Midbrain (tissue), 1 donor: ENCODE measurements at regions not wholly inside any gene's neighbourhood (a gene's known extent, or its start where the extent isn't known, plus 50 kb on each side); places are given as distances from the start of the nearest gene placed in this dataset.
"Not testable (repeated sequence)": the region's sequence is repeated elsewhere in the genome, so short reads cannot be mapped to it uniquely, and the experiment has no call there.

Experiments used
- DNase-seq: peaks from one replicate; lab custom pipeline; 2025; lab: John Stamatoyannopoulos, UW

DNA sequence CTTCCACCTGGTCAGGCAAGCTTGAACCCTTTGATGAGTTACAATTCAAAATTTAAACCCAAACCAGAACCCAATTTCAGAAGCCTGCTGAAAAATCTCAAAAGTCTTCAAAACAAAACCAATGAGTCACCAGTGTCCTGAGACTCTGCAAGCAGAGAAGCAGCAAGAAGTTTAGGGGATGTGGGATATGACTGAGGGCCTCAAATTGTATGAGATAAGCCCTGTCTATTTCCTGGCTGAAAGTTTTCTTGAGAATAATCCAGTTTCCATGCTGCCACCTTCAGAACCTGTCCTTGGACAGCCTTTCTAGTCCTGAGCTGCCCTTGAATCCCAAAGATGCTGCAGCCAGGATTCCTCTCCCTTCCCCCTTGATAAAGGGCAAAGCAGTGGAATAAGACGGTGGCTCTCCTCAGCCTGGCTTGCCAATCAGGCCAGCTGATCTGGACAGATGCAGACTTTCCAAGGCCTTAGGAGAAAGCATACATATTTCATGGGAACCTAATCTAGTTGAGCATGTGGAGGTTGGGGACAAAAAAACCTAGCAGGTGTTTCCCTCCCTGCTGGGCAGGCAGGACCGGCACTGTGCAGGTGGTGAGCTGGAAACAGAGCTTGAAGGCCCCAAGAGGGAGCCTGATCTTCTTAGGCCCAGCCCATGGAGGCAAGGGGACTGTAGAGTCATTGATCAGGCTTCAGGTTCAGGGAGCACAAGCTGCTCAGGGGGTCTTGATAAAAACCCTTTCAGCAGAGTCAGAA lies 278.0 kb upstream of the MGAT5 start:
- no peak for DNase-seq

DNA sequence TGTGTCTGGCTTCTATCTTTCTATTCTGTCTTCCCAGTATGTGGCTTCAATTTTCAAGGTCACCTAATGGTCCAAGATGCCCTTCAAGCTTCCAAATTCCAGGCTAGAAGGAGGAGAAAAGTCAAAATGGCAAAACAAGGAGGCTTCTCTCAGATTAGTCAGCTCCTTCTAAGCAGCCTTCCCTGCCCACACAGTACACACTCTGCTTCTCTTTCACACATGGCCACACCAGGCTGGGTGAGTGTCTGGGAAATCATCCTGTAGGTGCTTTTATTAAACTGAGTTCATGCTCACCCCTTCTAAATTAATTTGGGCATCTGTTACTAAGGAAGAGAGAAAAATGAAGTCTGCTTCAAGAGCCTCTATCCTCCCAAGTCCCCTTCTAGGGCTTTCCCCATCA lies 277.2 kb upstream of the MGAT5 start:
- no peak for DNase-seq

DNA sequence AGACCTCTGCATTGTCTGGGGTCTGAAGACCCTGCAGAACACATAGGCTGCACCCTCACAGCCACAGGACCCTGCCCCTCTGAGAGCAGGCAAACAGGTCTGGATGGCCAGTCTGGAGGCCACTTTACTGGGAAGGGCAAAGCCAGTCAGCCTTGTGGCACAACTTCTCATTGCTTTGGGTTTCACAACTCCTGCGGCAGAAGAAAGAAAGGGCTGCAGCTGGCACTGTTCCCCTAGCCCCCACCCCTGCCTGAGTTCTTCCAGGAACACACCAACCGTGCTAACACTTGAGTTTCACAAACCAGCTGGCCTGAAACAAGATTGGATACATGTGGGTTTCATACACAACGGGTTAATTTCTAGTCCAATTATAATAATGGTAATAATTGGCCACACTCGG lies 276.5 kb upstream of the MGAT5 start:
- DNase-seq, result peak; percentile 12

DNA sequence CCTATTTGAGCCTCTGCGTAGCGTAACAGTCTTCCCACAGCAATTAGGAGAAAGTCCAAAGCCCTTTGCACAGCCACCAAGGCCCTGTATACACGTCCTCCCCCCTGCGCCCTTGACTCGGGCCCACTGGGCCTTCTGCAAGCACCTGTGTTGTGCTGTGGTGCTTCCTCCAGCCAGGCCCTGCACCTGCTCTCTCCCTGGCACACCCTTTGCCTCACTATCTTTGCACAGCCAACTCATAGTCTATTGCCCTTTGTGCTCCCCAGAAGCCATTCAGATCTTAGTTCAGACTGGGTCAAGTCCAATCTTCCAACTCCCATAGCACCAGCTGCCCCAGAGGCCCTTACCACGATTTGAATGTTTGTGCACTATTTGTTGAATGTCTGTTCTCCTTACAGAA lies 271.6 kb upstream of the MGAT5 start:
- DNase-seq, result no peak

DNA sequence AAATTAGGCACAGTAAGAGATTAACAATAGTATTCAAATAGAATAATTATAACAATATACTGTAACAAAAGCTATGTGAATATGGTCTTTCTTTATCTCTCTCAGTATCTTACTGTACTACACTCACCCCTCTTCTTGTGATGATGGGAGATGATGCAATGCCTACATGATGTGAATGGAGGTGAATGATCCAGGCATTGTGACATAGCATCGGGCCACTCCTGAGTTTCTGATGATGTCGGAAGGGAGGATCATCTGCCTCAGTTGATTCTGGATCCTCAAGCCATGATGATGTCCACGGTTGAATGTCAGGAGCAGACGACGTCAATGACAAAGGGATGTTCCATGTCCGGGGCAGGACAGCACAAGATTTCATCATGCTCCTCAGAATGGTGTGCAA lies 268.3 kb upstream of the MGAT5 start:
- no peak for DNase-seq

DNA sequence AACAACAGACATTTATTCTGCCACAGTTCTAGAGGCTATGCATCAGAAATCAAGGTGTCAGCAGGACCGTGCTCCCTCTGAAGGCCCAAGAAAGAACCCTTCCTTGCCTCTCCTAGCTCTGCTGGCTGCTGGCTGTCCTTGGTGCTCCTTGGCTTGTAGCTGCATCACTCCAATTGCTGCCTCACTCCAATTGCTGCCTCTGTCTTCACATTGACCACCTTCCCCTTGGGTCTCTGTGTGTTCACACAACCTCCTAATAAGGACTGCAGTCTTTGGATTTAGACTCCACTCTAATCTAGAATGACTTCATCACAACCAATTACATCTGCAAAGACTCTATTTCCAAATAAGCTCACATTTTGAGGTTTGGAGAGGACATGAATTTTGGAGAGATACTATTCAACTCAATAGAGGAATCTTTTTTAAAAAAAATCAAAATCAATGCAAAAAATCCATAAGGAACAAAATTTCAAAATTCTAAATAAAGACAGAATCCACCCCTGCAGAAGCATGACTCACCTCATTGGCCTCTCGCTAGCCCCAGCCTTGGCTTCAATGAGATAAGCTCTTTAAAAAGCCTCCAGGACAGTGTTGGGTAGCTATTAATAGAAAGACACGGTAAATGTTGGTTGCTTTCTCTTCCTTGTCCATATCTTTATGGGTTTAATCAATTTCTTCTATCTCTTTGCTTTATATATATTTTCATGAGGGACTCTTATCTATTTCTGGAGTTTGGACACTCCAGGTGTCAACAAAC lies 267.6 kb upstream of the MGAT5 start:
- DNase-seq, result no peak

DNA sequence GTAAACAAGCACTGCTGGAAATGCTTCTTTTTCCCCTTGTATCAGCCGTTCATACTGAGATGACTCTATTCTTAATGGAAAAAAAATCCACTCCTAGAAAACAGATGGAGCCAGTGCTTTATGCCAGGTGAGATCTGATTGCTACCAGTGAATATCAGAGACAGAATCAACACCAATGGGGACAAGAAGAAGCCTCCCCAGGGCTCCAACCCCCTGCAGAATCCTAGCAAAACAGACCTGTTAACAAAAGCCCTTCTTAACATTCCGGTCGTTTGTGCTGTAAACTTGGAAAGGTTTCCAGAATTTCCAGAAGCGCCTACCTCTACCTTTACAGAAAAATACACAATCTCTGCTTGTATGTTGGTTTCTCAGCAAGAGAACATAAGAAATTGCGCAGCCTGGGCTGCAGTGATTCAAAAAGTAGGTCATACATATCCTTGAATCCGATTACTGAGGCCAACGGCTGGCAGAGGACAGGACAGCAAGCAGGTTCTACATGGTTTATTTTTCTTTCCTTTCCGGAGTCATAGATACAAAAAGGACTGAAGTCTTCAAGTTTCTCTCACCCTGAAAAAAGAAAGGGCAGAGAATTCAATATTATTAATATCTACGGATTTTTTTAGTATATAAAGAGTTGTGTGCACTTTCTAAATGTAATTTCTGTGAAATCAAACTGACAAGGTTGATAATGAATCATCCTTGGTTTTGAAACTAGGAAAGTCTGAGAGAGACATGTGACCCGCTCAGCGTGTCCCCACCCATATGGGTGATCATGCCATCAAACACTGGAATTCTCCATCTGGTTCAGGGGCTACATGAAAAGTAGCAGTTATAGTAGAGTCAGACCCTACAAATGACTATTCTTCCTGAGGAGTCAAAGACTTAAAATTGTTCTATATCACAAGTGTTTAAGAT lies 266.7 kb upstream of the MGAT5 start:
- no peak for DNase-seq

DNA sequence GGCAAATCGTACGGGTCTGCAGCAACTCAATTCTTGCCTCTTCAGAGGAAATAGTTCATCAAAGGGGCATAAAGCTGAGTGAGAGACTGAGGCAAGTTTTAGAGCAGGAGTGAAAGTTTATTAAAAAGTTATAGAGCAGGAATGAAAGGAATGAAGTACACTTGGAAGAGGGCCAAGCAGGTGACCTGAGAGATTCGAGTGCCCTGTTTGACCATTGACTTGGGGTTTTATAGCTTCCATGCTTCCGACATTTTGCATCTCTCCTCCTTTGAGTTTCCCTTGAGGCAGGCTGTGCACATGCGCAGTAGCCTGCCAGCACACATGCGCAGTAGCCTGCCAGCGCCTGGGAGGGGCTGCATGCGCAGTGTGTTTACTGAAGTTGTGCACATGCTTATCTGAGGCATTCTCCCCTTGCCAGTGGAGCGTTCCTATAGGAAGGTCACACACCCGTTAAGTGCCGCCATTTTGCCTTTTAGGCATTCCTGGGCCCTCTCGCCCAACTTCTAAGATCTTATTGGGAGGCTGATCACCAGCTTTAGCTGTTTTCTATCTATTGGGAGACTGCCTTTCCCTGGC lies 265.5 kb upstream of the MGAT5 start:
- DNase-seq, result no peak

DNA sequence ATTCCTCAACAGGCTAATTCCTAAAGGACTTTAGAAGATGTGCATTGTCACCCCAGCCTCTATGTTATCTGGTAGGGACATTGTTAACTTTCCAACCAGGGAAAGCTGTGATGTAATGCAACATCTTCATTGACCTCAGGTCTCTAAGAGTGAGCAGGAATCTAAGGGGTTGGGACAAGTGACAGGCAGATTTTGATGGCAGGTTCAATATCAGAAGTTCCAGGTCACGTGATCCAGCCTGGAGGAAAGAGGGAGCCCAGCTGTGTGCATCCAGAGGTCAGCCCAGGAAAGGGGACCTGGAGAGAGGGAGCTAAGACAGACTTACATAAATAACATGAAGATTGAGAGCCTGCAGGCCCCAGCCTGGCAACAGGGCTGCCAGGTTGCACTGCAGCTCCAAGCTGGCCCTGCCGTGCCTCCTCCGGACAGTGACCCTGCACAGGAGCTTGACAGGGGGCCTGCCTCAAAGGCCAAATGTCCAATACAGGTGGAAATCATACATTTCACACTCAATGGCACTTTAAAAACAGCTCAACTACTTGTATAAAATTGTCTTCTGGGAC lies 262.2 kb upstream of the MGAT5 start:
- no peak for DNase-seq

DNA sequence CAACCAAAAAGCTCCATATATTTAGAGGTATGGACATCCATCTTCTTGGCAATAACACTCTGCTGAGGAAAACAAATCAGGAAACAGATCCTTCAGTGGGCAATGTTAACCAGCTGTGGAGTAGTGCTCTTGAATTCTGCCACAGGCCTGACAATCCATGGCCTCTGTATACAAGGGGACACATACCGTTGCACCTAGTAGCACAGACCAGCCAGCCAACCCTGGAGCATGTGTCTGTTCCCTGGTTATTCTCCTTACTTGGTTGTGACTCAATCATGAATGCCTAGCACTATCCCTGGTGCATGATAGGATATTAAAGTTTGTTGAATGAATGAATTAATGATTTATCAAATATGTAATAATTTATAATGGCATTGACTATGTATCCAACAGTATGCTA lies 261.4 kb upstream of the MGAT5 start:
- no peak for DNase-seq

DNA sequence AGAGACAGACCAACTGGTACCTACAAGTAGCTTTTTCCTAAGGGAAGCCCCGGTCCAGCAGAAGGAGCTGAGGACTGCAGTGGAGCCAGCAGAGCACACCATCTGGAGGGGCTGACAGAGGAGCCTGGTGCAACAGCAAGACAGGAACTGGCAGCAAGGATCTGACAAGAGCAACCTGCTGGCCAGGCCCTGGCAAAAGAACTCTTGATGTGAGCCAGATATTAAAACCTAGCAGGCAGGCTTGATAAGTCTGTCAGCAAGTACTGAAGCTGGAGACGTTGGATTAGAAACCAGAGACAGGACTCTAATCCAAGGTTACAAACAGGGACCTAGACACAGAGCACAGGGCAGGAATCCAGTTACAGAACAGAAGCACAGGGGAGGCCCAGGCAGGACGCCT lies 260.7 kb upstream of the MGAT5 start:
- DNase-seq, result no peak

DNA sequence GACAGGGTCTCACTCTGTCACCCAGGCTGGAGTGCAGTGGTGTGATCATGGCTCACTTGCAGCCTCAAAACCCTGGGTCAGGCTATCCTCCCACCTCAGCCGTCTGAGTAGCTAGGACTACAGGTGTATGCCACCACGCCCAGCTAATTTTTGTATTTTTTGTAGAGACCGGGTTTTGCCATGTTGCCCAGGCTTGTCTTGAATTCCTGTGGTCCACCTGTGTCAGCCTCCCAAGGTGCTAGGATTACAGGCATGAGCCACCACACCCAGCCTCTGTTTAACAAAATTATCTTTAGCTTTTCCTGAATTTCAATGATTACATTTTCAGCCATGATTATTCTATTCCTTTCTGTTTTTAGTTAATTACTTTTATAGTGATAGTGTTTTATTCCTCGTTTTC lies 255.1 kb upstream of the MGAT5 start:
- not testable (repeated sequence) for DNase-seq

DNA sequence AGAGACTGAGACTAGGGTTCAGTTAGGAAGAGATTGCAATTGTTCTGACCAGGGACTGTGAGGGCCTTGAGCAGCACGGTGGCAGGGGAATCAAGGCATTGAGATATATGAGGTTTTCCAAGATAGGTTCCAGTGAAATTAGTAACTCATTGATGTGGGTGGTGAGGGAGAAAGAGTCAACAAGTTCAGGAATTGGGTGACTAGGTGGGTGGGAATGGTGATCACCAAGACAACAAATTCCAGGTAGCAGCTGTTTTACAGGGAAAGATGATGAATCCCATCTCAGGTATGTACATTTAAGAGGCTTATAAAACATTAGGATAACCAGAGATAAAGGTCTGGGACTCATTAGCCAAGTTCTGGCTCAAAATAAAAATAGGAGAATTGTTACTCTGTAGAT lies 251.5 kb upstream of the MGAT5 start:
- no peak for DNase-seq

DNA sequence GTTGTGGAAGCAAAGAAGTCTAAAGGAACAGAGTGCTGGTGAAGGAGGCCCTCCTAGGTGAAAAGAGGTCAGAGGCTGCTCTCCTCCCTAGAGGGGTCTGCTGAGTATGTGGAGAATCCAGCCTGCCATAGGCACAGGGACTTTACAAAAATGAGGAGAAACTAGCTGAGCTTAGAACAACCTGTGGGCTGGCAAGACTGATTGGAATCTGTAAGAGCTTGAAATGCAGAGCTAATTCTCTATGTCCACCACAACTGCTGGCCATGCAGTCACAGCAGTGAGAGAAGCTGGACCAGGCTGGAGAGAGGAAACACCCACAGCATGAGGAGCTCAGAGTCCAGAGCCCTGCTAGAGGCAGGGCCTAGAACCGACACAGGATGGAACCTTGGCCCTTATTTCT lies 251.0 kb upstream of the MGAT5 start:
- no peak for DNase-seq

DNA sequence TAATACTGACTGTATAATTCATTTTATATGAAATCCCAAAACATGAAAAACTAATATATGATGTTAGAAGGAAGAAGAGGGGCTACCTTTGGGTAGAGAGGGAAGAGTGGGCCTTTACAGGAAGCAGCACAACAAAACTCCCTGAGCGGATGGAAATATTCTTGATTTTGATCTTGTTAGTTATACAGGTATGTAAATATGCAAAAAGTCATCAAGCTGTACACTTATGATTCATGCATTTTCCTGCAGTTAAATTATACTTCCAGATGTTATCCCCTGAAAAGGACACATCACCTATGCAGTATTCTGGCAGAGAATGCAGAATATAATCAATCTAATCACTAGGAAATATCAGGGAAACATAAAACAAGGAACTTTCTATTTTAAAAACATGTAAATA lies 249.4 kb upstream of the MGAT5 start:
- DNase-seq, result no peak

DNA sequence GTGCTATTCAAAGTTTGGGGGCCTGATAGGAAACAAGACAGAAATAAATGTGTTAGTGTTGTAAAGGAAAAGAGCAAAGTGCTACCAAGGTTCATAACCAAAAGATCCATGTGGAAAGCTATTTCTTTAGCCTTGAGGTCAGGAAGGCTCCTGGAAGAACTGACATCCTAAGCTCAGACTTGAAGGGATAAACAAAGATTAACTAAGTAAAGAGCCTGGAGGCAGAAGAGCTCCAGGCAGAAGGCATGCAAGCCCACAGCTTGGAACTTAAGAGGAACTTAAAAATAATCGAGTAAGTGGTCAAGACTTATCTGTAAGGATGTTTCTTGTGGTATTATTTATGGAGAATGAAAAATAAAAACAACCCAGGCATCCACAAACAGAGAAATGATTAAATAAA lies 245.0 kb upstream of the MGAT5 start:
- DNase-seq, result no peak

DNA sequence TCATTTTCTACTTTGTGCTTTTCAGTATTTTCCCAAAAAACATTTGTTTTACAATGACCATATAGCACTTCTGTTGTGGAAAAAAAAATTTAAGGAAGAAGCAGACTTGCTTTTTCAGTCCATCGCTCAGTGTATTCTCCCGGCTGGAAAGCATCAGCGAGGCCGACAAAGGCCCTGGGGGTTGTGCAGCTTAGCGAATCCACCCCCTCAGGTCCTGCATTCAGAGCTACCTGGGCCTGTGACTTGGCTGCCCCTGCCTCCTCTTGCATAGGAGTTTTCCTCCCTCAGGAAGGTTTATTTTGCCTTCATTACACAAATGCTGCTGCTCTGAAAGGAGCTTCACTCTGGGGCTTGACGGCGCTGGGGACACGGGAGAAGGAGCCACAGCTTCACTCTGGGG lies 244.4 kb upstream of the MGAT5 start:
- DNase-seq, result no peak

DNA sequence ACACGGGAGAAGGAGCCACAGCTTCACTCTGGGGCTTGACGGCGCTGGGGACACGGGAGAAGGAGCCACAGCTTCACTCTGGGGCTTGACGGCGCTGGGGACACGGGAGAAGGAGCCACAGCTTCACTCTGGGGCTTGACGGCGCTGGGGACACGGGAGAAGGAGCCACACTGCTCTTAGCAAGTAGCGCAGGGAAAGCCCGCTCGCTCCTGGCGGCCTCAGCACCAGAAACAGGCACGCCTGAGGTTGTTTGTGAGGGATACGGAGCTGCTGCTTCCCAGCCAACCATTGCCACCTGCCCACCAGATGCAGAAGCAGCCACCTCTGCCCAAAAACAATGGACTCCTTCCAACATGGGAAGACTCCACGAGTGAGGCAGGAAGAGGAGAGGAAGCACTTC lies 244.0 kb upstream of the MGAT5 start:
- not testable (repeated sequence) for DNase-seq

DNA sequence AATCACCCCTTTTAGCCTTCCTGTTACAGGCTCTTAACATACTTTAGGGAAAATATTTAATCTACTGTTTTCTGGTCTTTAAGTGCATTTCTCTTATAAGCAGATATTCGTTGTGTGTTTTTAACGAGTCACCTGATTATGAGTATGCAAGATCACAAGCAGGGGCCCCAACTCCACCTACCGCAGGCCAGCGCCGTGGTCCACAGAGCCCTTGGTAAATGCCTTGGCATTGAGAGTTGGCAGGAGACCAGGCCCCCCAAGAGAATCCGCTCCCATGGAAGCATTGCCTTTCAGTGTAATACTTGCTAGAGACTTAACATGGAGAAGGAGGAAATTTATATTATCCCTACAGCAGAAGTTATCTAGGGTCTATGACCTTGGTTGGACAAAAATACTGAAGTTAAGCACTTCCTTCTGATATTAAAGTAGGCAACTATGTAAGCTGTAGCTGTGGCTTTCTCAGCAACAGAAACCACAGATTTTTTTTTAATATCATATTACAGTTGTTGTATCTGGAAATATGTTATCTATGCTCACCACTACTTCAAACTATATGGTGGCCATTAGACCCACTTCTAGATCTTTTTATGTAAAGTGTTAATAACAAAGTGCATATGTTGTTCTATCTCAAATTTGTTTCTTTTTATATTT lies 241.8 kb upstream of the MGAT5 start:
- DNase-seq, result no peak

DNA sequence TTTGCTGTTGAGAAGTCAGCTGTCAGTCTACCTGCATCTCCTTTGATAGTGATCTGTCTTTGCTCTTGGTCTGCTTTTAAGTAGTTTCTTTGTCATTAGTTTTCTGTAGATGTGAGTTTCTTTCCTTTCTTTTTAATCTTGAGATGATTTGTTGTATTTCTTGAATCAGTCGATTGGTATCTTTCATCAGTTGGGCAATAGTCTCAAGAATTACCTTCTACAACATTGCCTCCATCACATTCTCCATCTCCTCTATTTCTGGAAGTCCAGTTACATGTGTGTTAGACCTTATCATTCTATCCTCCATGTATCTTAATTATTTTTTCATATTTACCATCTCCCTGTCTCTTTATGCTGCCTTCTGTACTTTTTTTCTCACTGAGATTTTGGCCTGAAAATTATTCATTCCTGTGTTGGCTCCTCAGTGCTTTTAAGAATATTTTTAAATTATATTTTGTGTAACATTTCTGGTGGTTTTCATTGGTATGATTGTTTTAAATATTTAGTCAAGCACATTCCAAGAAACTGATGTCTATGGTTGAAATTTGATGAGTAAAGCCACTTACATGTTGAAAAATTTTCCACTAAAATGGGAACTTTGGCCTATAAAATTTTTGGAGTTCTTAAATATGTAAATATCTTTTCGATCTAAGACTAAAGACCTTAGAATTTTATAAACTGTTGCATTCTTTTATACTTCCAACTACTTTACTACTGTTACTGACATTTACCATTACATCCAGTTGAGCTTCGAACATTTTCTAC lies 239.5 kb upstream of the MGAT5 start:
- DNase-seq, result no peak

DNA sequence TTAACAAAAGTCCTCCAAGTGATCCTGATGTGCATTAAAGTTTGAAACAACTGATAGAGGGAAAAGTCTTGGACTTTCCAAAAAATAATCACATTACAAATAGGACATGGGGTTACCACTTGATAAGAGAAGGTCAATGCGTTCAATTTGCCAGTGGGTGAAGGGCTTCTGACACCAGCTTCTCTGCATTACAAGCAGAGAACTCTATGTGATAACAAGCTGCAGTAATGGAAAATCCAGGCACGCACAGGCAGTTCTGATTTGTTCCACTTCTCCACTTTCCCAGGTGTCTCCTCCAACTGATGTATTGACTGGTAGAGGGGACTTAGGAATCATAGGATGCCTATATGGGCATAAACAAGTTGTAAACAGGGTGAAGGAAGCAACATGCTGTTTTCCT lies 234.0 kb upstream of the MGAT5 start:
- no peak for DNase-seq
